ENCODE measurements at regions not wholly inside any gene's neighbourhood (a gene's known extent, or its start where the extent isn't known, plus 50 kb on each side); places are given as distances from the start of the nearest gene placed in this dataset.
"Not testable (repeated sequence)": the region's sequence is repeated elsewhere in the genome, so short reads cannot be mapped to it uniquely, and the experiment has no call there.

GRCh38 chr6:81293896-81294295 is 458.6 kb downstream of the TENT5A start:
- no peak overlapping the region for H3K27ac ChIP-seq
- ATAC-seq (no peak), DNase-seq (no peak)
- H3K9me3 ChIP-seq, result no peaks in the 10 kb centered on the region
- H3K4me3 ChIP-seq, result no peak overlapping the region
- 63% methylated on average over 2 of the region's 2 CpGs for whole genome bisulfite sequencing (ENCODE audit: insufficient coverage, low coverage, low lambda C conversion rate, missing lambda C conversion rate)
- H3K36me3 ChIP-seq, result no peaks in the 10 kb centered on the region
- intact Hi-C loops (cut with DNase I), result no loop called here
- no peak for TF ChIP-seq CTCF (IDR thresholded peaks at IDR 0.05)
- no peaks in the 10 kb centered on the region for H3K4me1 ChIP-seq
- H3K27me3 ChIP-seq, result no peaks in the 10 kb centered on the region

- no peak for TF ChIP-seq CTCF (IDR thresholded peaks at IDR 0.05)
- TF ChIP-seq POLR2A (IDR thresholded peaks at IDR 0.05), result no peak
Measured at GRCh38 chr6:81289229-81289628, 463.3 kb downstream of the TENT5A start.

GRCh38 chr6:81265106-81265505 is 487.4 kb downstream of the TENT5A start:
- H3K27me3 ChIP-seq, result no peaks in the 10 kb centered on the region
- intact Hi-C loops (cut with DNase I), result no loop called here
- peaks cover 0 to 5% (median 0%) of the 10 kb centered on the region in 4 donors for H3K4me1 ChIP-seq
- no peaks in the 10 kb centered on the region for H3K36me3 ChIP-seq
- H3K27ac ChIP-seq, result no peak overlapping the region
- ATAC-seq (peak; percentile 98 to 100 (median 100)), DNase-seq (peak; percentile 46 to 78 (median 57))
- H3K4me3 ChIP-seq, result peak overlapping the region in 1 of 3 donors; percentile 12
- H3K9me3 ChIP-seq, result no peaks in the 10 kb centered on the region
- TF ChIP-seq CTCF (IDR thresholded peaks at IDR 0.05), result no peak
- no peak for TF ChIP-seq POLR2A (IDR thresholded peaks at IDR 0.05)
- WGBS (ENCODE audit: insufficient coverage, low coverage, low lambda C conversion rate, missing lambda C conversion rate), result 26% methylated on average over 4 of the region's 4 CpGs

More at GRCh38 chr6:81289229-81289628, 463.3 kb downstream of the TENT5A start:
- Histone ChIP-seq H3K4me3 (no peak overlapping the region), H3K27me3 (no peaks in the 10 kb centered on the region), H3K36me3 (no peaks in the 10 kb centered on the region), H3K27ac (no peak overlapping the region), H3K4me1 (no peaks in the 10 kb centered on the region), H3K9me3 (no peaks in the 10 kb centered on the region)
- intact Hi-C loops (cut with DNase I), result no loop called here
- ATAC-seq (no peak), DNase-seq (no peak)

GRCh38 chr6:81263531-81264168 is 488.8 kb downstream of the TENT5A start:
- no peak for TF ChIP-seq CTCF (IDR thresholded peaks at IDR 0.05)
- TF ChIP-seq POLR2A (IDR thresholded peaks at IDR 0.05), result no peak
- H3K4me3 ChIP-seq, result no peak overlapping the region
- DNase-seq (no peak), ATAC-seq (no peak)
- H3K27me3 ChIP-seq, result no peaks in the 10 kb centered on the region
- 92% methylated on average over 4 of the region's 17 CpGs for WGBS (ENCODE audit: insufficient coverage, low coverage, low lambda C conversion rate, missing lambda C conversion rate)
- peaks cover 0 to 5% (median 0%) of the 10 kb centered on the region in 4 donors for H3K4me1 ChIP-seq
- intact Hi-C loops (cut with DNase I), result no loop called here
- no peak overlapping the region for H3K27ac ChIP-seq
- no peaks in the 10 kb centered on the region for H3K36me3 ChIP-seq
- no peaks in the 10 kb centered on the region for H3K9me3 ChIP-seq

GRCh38 chr6:81262656-81263055 is 489.8 kb downstream of the TENT5A start:
- H3K36me3 ChIP-seq, result no peaks in the 10 kb centered on the region
- H3K9me3 ChIP-seq, result no peaks in the 10 kb centered on the region
- no peaks in the 10 kb centered on the region for H3K27me3 ChIP-seq
- H3K27ac ChIP-seq, result no peak overlapping the region
- intact Hi-C loops (cut with DNase I), result no loop called here
- WGBS (ENCODE audit: insufficient coverage, low coverage, low lambda C conversion rate, missing lambda C conversion rate), result 91% methylated on average over 3 of the region's 8 CpGs
- ATAC-seq (no peak), DNase-seq (no peak)
- TF ChIP-seq CTCF (IDR thresholded peaks at IDR 0.05), result no peak
- no peak for TF ChIP-seq POLR2A (IDR thresholded peaks at IDR 0.05)
- peaks cover 0 to 5% (median 0%) of the 10 kb centered on the region in 4 donors for H3K4me1 ChIP-seq
- H3K4me3 ChIP-seq, result no peak overlapping the region

GRCh38 chr6:81256223-81256622 is 496.3 kb downstream of the TENT5A start:
- H3K4me3 ChIP-seq; ATAC-seq; H3K36me3 ChIP-seq; DNase-seq; H3K27ac ChIP-seq; intact Hi-C loops (cut with DNase I); H3K9me3 ChIP-seq; H3K27me3 ChIP-seq; H3K4me1 ChIP-seq: not testable (repeated sequence)
- 82% methylated on average over 6 of the region's 6 CpGs for WGBS (ENCODE audit: insufficient coverage, low coverage, low lambda C conversion rate, missing lambda C conversion rate)
